Liver (tissue), 3 donors: ENCODE measurements at regions not wholly inside any gene's neighbourhood (a gene's known extent, or its start where the extent isn't known, plus 50 kb on each side); places are given as distances from the start of the nearest gene placed in this dataset.

Source experiments
- CTCF ChIP-seq: fragments of 150-350 bp; IDR thresholded peaks from 2 replicates; pipeline ENCODE4 v1.5.1; 2017; ENCODE audit warnings: improper control_type of control experiment, low read depth, low read length; ENCODE audit not compliant: missing input control
- GABPA ChIP-seq, 2 donors: IDR thresholded peaks in 1 of 2; conservative IDR thresholded peaks in 1 of 2; 2 replicates each; pipeline ENCODE4 v1.6.1; 2016; ENCODE audit warnings: antibody characterized with exemption in 2 of 2, mild to moderate bottlenecking in 1 of 2, moderate library complexity in 1 of 2
- MAX ChIP-seq: IDR thresholded peaks from 2 replicates; pipeline ENCODE4 v1.6.1; 2016; ENCODE audit warnings: antibody characterized with exemption
- NR2F2 ChIP-seq: IDR thresholded peaks from 2 replicates; pipeline ENCODE4 v1.6.1; 2016; ENCODE audit warnings: antibody characterized with exemption
- RAD21 ChIP-seq, 2 donors: IDR thresholded peaks; 2 replicates each; pipeline ENCODE4 v1.6.1; 2016; ENCODE audit warnings: antibody characterized with exemption in 2 of 2, mild to moderate bottlenecking in 2 of 2
- SP1 ChIP-seq: IDR thresholded peaks from 2 replicates; pipeline ENCODE4 v1.6.1; 2018; ENCODE audit warnings: antibody characterized with exemption, mild to moderate bottlenecking
- TAF1 ChIP-seq: conservative IDR thresholded peaks from 2 replicates; pipeline ENCODE4 v1.6.1; 2016; ENCODE audit warnings: antibody characterized with exemption, mild to moderate bottlenecking
- ZBTB33 ChIP-seq: IDR thresholded peaks from 2 replicates; pipeline ENCODE4 v1.6.1; 2016; ENCODE audit warnings: antibody characterized with exemption
- donor health status: healthy.
- donor health status: healthy.

GRCh38 chr15:30008156-30008555 lies 74.6 kb upstream of the GOLGA8J start:
- TF ChIP-seq ZBTB33 (no peak), CTCF (no peak), SP1 (no peak), GABPA (IDR thresholded peaks at IDR 0.05 in 1 of 2, conservative IDR thresholded peaks at IDR 0.05 in 1 of 2) (no peak), TAF1 (no peak), RAD21 (IDR thresholded peaks at IDR 0.05) (no peak), MAX (no peak), NR2F2 (no peak)
